Gastrocnemius medialis (tissue), 4 donors: ENCODE measurements at regions not wholly inside any gene's neighbourhood (a gene's known extent, or its start where the extent isn't known, plus 50 kb on each side); places are given as distances from the start of the nearest gene placed in this dataset.
A peak's percentile ranks its signal among the peaks of the same experiment; 100 is the strongest.

ENCODE experiments used
- ATAC-seq, 2 donors: fragments of 150-250 bp; one replicate each; pipeline ENCODE4 v1.9.1; 2016
- DNase-seq, 2 donors: peaks; one replicate each; pipeline ENCODE4 v3.0.0-alpha.2; 2019
- H3K27ac ChIP-seq, 4 donors: fragments of 200-600 bp; sonication (generic); 1 replicate in 1 of 4; 2 replicates in 3 of 4; pipeline ENCODE4 v1.5.1; 2016 to 2018; ENCODE audit warnings: mild to moderate bottlenecking in 2 of 4, moderate library complexity in 1 of 4
- H3K27me3 ChIP-seq, 3 donors: fragments of 200-600 bp; sonication (generic) in 2 of 3; 1 replicate in 1 of 3; 2 replicates in 2 of 3; pipeline versions ENCODE4 v1.5.1 to v1.6.0; 2016 to 2019; ENCODE audit warnings: mild to moderate bottlenecking in 1 of 3, moderate library complexity in 1 of 3
- H3K36me3 ChIP-seq, 2 donors: fragments of 200-600 bp; sonication (generic) in 1 of 2; one replicate each; pipeline ENCODE4 v1.5.1; 2017 to 2018
- H3K4me1 ChIP-seq, 2 donors: fragments of 200-600 bp; sonication (generic) in 1 of 2; one replicate each; pipeline ENCODE4 v1.5.1; 2016 to 2017; ENCODE audit warnings: mild to moderate bottlenecking in 2 of 2
- H3K4me3 ChIP-seq, 4 donors: fragments of 200-600 bp; sonication (generic) in 3 of 4; 1 replicate in 1 of 4; 2 replicates in 3 of 4; pipeline ENCODE4 v1.5.1; 2016 to 2019; ENCODE audit warnings: mild to moderate bottlenecking in 2 of 4
- H3K9me3 ChIP-seq, 3 donors: fragments of 200-600 bp; sonication (generic) in 2 of 3; 1 replicate in 1 of 3; 2 replicates in 2 of 3; pipeline ENCODE4 v1.5.1; 2016 to 2019
- CTCF ChIP-seq, 5 experiments: fragments of 450-650 bp in 3 of 5; fragments of 200-600 bp in 2 of 5; sonication (generic) in 2 of 5; IDR thresholded peaks in 4 of 5; conservative IDR thresholded peaks in 1 of 5; 1 replicate in 4 of 5; 2 replicates in 1 of 5; pipeline ENCODE4 v1.5.1; 2016 to 2019; ENCODE audit warnings: antibody characterized with exemption in 5 of 5, mild to moderate bottlenecking in 3 of 5, moderate library complexity in 3 of 5
- POLR2A ChIP-seq, 2 donors: fragments of 450-650 bp; IDR thresholded peaks; one replicate each; pipeline ENCODE4 v1.6.1; 2017; ENCODE audit warnings: antibody characterized with exemption in 2 of 2, mild to moderate bottlenecking in 2 of 2, moderate library complexity in 2 of 2
- in situ Hi-C, 4 donors: fragments of 200-750 bp; cut with MboI; loops; one replicate each; pipeline versions ENCODE4 v1.15.0 to v1.8.0; 2017; ENCODE audit warnings: low sequenced_read_pairs in 4 of 4
- intact Hi-C: fragments of 100-400 bp; cut with DNase I; formaldehyde crosslinking; loops from one replicate; pipeline ENCODE4 v1.15.1; 2023; ENCODE audit warnings: low total_unique reads

- ATAC-seq: no peak
- Histone ChIP-seq H3K27ac (no peak overlapping the region), H3K27me3 (no peaks in the 10 kb centered on the region), H3K4me3 (no peak overlapping the region), H3K4me1 (no peaks in the 10 kb centered on the region), H3K9me3 (no peaks in the 10 kb centered on the region), H3K36me3 (no peaks in the 10 kb centered on the region)
- TF ChIP-seq POLR2A (IDR thresholded peaks at IDR 0.05) (no peak), CTCF (IDR thresholded peaks at IDR 0.05 in 4 of 5, conservative IDR thresholded peaks at IDR 0.05 in 1 of 5) (no peak)
- intact Hi-C loops (no loop called here), in situ Hi-C loops (no loop called here)
- no peak for DNase-seq
Measured at GRCh38 chr10:55098452-55098851, 297.4 kb upstream of the PCDH15 start.

GRCh38 chr10:55091691-55092328 is 290.8 kb upstream of the PCDH15 start:
- no peaks in the 10 kb centered on the region for H3K36me3 ChIP-seq
- H3K4me3 ChIP-seq: no peak overlapping the region
- in situ Hi-C loops (no loop called here), intact Hi-C loops (no loop called here)
- DNase-seq (no peak), ATAC-seq (no peak)
- H3K27ac ChIP-seq: no peak overlapping the region
- H3K4me1 ChIP-seq: no peaks in the 10 kb centered on the region
- TF ChIP-seq POLR2A (IDR thresholded peaks at IDR 0.05) (no peak), CTCF (IDR thresholded peaks at IDR 0.05 in 4 of 5, conservative IDR thresholded peaks at IDR 0.05 in 1 of 5) (peak in 4 of 5 experiments; percentile 25 to 67 (median 46))
- no peaks in the 10 kb centered on the region for H3K27me3 ChIP-seq
- no peaks in the 10 kb centered on the region for H3K9me3 ChIP-seq

GRCh38 chr10:55078121-55078520 is 277.1 kb upstream of the PCDH15 start:
- H3K4me3 ChIP-seq: no peak overlapping the region
- TF ChIP-seq POLR2A (IDR thresholded peaks at IDR 0.05) (no peak), CTCF (IDR thresholded peaks at IDR 0.05 in 4 of 5, conservative IDR thresholded peaks at IDR 0.05 in 1 of 5) (no peak)
- no peak overlapping the region for H3K27ac ChIP-seq
- H3K27me3 ChIP-seq: no peaks in the 10 kb centered on the region
- no peak for DNase-seq
- no peaks in the 10 kb centered on the region for H3K36me3 ChIP-seq
- ATAC-seq: no peak
- no peaks in the 10 kb centered on the region for H3K4me1 ChIP-seq
- H3K9me3 ChIP-seq: no peaks in the 10 kb centered on the region
- intact Hi-C loops: no loop called here
- in situ Hi-C loops: no loop called here

GRCh38 chr10:55065185-55065584 is 264.2 kb upstream of the PCDH15 start:
- intact Hi-C loops (no loop called here), in situ Hi-C loops (no loop called here)
- ATAC-seq: no peak
- Histone ChIP-seq H3K36me3 (no peaks in the 10 kb centered on the region), H3K4me3 (no peak overlapping the region), H3K4me1 (no peaks in the 10 kb centered on the region), H3K27ac (no peak overlapping the region), H3K27me3 (no peaks in the 10 kb centered on the region), H3K9me3 (no peaks in the 10 kb centered on the region)
- TF ChIP-seq POLR2A (IDR thresholded peaks at IDR 0.05): no peak
- no peak for TF ChIP-seq CTCF (IDR thresholded peaks at IDR 0.05 in 4 of 5, conservative IDR thresholded peaks at IDR 0.05 in 1 of 5)
- no peak for DNase-seq

- ATAC-seq (no peak), DNase-seq (no peak)
- H3K27ac ChIP-seq: no peak overlapping the region
- H3K4me1 ChIP-seq: no peaks in the 10 kb centered on the region
- TF ChIP-seq POLR2A (IDR thresholded peaks at IDR 0.05) (no peak), CTCF (IDR thresholded peaks at IDR 0.05 in 4 of 5, conservative IDR thresholded peaks at IDR 0.05 in 1 of 5) (no peak)
- no peaks in the 10 kb centered on the region for H3K27me3 ChIP-seq
- no peaks in the 10 kb centered on the region for H3K9me3 ChIP-seq
- intact Hi-C loops: no loop called here
- no peak overlapping the region for H3K4me3 ChIP-seq
- H3K36me3 ChIP-seq: no peaks in the 10 kb centered on the region
- in situ Hi-C loops: no loop called here
Measured at GRCh38 chr10:55063811-55064210, 262.8 kb upstream of the PCDH15 start.
